DND-41 (cell line): ENCODE measurements at regions not wholly inside any gene's neighbourhood (a gene's known extent, or its start where the extent isn't known, plus 50 kb on each side); places are given as distances from the start of the nearest gene placed in this dataset.

Source experiments
- ATAC-seq: fragments of 200-7000 bp; cut with Tn5 transposase; 3 replicates; pipeline ENCODE4 v1.9.1; 2021; ENCODE audit warnings: low read depth; ENCODE audit not compliant: insufficient read depth
- DNase-seq: peaks from one replicate; pipeline ENCODE4 v3.0.0-alpha.2; 2020
- H2AFZ ChIP-seq: 2 replicates; pipeline ENCODE4 v1.6.0; 2012; ENCODE audit warnings: low read depth, low read length
- H3K27ac ChIP-seq: 2 replicates; pipeline ENCODE4 v1.5.1; 2012; ENCODE audit warnings: low read length, inconsistent platforms
- H3K27me3 ChIP-seq: fragments of 200-600 bp; sonication (generic); 2 replicates; pipeline ENCODE4 v1.6.0; 2012; ENCODE audit warnings: low read length, mild to moderate bottlenecking, inconsistent platforms; ENCODE audit not compliant: insufficient read depth, poor library complexity
- H3K36me3 ChIP-seq: 2 replicates; pipeline ENCODE4 v1.5.1; 2012; ENCODE audit warnings: low read length, inconsistent platforms; ENCODE audit not compliant: insufficient read depth
- H3K4me1 ChIP-seq: 2 replicates; pipeline ENCODE4 v1.5.1; 2012; ENCODE audit warnings: mild to moderate bottlenecking, low read length; ENCODE audit not compliant: insufficient read depth
- H3K4me2 ChIP-seq: 2 replicates; pipeline ENCODE4 v1.6.0; 2012; ENCODE audit warnings: mild to moderate bottlenecking, moderate library complexity, low read length, inconsistent platforms; ENCODE audit not compliant: insufficient read depth
- H3K4me3 ChIP-seq, 2 experiments: fragments of 200-600 bp in 1 of 2; shearing (Covaris generic) in 1 of 2; 2 replicates each; pipeline ENCODE4 v1.5.1; 2012 to 2016; ENCODE audit warnings: inconsistent platforms in 2 of 2, low read length in 2 of 2, mild to moderate bottlenecking in 2 of 2, low read depth in 1 of 2, moderate library complexity in 1 of 2
- H3K79me2 ChIP-seq: 2 replicates; pipeline ENCODE4 v1.6.0; 2012; ENCODE audit warnings: low read length, inconsistent platforms; ENCODE audit not compliant: insufficient read depth
- H3K9ac ChIP-seq: 2 replicates; pipeline ENCODE4 v1.6.0; 2012; ENCODE audit warnings: low read depth, mild to moderate bottlenecking, inconsistent platforms, low read length, moderate library complexity
- H3K9me3 ChIP-seq: 2 replicates; pipeline ENCODE4 v1.5.1; 2012; ENCODE audit warnings: low read length, moderate library complexity, mild to moderate bottlenecking, inconsistent platforms; ENCODE audit not compliant: insufficient read depth, severe bottlenecking
- H4K20me1 ChIP-seq: 2 replicates; pipeline ENCODE4 v1.6.0; 2012; ENCODE audit warnings: low read length; ENCODE audit not compliant: insufficient read depth
- EZH2 ChIP-seq: IDR thresholded peaks from 3 replicates; pipeline ENCODE4 v1.6.1; 2012; ENCODE audit warnings: borderline replicate concordance, low read depth, mild to moderate bottlenecking, moderate library complexity, low read length, inconsistent platforms; ENCODE audit not compliant: severe bottlenecking
- TF ChIP-seq, protein P1 (sequence below): IDR thresholded peaks from 2 replicates; pipeline ENCODE4 v1.5.1; 2012; ENCODE audit warnings: borderline replicate concordance, low read length, moderate library complexity, mild to moderate bottlenecking; ENCODE audit not compliant: poor library complexity, severe bottlenecking; ENCODE audit errors: extremely low read depth

DNA sequence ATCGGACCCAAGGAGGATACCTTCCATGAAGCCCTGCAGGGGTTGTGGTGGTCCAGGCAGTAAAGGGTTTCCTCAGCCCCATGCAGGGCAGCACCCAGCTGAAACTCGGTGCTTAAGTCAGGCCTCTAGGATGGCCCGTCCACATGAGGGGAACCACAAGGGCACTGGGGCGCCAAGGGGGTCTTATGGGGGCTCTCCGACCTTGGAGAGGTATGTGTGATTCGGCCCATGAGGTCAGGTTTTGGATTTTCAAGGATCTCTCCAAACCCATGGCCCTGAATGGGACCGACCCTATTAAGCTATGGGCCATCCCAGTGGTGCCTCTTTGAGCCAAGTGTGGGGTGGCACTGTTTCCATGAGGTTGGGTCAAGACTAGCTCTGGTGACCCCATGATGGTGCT is 233.3 kb downstream of the SNRPN start:
- no peak for DNase-seq
- Histone ChIP-seq H4K20me1 (no peaks in the 10 kb centered on the region), H3K36me3 (no peaks in the 10 kb centered on the region), H3K27me3 (no peaks in the 10 kb centered on the region), H3K9ac (no peak overlapping the region), H3K79me2 (no peaks in the 10 kb centered on the region), H3K27ac (no peak overlapping the region), H3K4me3 (no peak overlapping the region), H3K4me2 (no peak overlapping the region), H3K9me3 (peaks cover 46% of the 10 kb centered on the region), H3K4me1 (no peaks in the 10 kb centered on the region), H2AFZ (no peak overlapping the region)
- TF ChIP-seq, protein P1, sequence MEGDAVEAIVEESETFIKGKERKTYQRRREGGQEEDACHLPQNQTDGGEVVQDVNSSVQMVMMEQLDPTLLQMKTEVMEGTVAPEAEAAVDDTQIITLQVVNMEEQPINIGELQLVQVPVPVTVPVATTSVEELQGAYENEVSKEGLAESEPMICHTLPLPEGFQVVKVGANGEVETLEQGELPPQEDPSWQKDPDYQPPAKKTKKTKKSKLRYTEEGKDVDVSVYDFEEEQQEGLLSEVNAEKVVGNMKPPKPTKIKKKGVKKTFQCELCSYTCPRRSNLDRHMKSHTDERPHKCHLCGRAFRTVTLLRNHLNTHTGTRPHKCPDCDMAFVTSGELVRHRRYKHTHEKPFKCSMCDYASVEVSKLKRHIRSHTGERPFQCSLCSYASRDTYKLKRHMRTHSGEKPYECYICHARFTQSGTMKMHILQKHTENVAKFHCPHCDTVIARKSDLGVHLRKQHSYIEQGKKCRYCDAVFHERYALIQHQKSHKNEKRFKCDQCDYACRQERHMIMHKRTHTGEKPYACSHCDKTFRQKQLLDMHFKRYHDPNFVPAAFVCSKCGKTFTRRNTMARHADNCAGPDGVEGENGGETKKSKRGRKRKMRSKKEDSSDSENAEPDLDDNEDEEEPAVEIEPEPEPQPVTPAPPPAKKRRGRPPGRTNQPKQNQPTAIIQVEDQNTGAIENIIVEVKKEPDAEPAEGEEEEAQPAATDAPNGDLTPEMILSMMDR: no peak
- TF ChIP-seq EZH2: no peak
- no peak for ATAC-seq

DNA sequence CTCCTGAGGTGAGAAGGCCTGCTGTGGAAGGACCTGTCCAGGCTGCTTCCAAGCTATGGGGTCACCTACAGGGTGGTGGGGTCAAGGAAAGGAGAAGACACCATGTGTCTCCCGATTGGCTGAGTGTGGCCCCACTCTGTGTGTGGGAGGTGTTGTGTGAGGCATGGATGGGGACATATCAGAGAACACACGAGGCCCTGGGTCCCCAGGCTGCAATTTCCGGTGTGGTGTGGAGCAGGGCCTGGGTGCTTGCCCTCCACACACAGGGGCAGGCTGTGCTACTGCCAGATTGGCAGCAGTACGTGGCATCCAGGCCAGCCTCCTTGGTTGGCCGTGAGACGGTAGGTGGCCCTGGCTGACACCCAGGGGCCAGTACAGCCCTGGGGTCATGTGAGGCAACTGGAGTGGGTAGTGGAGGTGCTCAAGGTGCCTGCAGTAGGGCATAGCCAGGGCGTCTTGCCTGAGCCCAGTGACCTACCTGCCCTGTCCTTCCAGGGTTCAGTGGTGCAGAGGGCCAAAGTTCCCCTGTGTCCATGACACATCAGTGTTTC is 233.8 kb downstream of the SNRPN start:
- H3K9ac ChIP-seq: no peak overlapping the region
- no peaks in the 10 kb centered on the region for H3K27me3 ChIP-seq
- no peaks in the 10 kb centered on the region for H3K4me1 ChIP-seq
- no peaks in the 10 kb centered on the region for H3K79me2 ChIP-seq
- no peaks in the 10 kb centered on the region for H4K20me1 ChIP-seq
- no peak overlapping the region for H3K27ac ChIP-seq
- H3K9me3 ChIP-seq: peaks cover 43% of the 10 kb centered on the region
- H3K4me2 ChIP-seq: no peak overlapping the region
- DNase-seq: no peak
- no peak overlapping the region for H3K4me3 ChIP-seq
- TF ChIP-seq, protein P1: no peak
- no peaks in the 10 kb centered on the region for H3K36me3 ChIP-seq
- no peak overlapping the region for H2AFZ ChIP-seq
- no peak for ATAC-seq

DNA sequence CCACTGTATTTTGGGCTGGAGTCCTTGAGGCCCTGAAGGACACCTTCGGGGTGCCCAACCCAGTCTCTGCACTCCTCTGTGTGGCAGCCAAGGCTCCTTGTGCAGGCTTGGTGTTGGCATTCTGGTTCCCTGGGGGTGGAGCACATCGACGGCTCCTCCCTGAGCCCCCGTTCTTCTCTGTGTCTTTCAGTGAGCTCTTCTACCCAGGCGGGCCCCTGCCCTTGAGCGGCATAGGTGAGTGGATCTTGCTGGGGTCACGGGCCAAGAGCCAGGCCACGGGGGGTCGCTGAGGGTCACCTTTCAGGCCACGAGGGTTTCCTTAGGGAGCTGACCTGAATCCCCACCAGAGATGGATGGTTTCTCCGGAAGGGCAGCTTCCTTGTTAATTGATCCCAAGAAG is 234.8 kb downstream of the SNRPN start:
- Histone ChIP-seq H3K27me3 (no peaks in the 10 kb centered on the region), H3K9ac (no peak overlapping the region), H3K4me3 (no peak overlapping the region), H3K36me3 (no peaks in the 10 kb centered on the region), H3K4me2 (no peak overlapping the region), H2AFZ (no peak overlapping the region), H3K27ac (no peak overlapping the region), H4K20me1 (no peaks in the 10 kb centered on the region), H3K4me1 (no peaks in the 10 kb centered on the region), H3K79me2 (no peaks in the 10 kb centered on the region), H3K9me3 (peaks cover 39% of the 10 kb centered on the region)
- DNase-seq (no peak), ATAC-seq (no peak)
- TF ChIP-seq, protein P1: no peak
- no peak for TF ChIP-seq EZH2

DNA sequence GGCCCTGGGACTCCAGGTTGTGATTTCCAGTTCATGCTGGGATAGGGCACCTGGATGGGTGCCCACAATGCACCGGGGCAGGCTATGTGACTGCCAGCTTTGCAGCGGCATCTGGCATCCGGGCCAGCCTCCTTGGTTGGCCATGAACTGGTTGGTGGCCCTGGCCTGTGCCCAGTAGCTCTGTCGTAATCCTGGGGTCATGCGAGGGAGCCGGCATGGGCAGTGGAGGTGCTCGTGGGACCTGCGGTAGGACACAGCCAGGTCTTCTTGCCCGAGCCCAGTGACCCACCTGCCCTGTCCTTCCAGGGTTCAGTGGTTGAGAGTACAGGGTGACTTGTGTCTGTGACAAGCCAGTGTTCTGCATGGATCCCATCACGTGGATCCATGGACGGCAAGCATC is 237.9 kb downstream of the SNRPN start:
- Histone ChIP-seq H3K27ac (no peak overlapping the region), H4K20me1 (no peaks in the 10 kb centered on the region), H3K36me3 (no peaks in the 10 kb centered on the region), H3K9ac (no peak overlapping the region), H3K4me2 (no peak overlapping the region), H2AFZ (no peak overlapping the region), H3K9me3 (peaks cover 41% of the 10 kb centered on the region), H3K27me3 (no peaks in the 10 kb centered on the region), H3K4me3 (no peak overlapping the region), H3K4me1 (no peaks in the 10 kb centered on the region), H3K79me2 (no peaks in the 10 kb centered on the region)
- ATAC-seq (no peak), DNase-seq (no peak)
- TF ChIP-seq, protein P1: no peak
- no peak for TF ChIP-seq EZH2
